OCI-LY1 (cell line): ENCODE measurements at regions not wholly inside any gene's neighbourhood (a gene's known extent, or its start where the extent isn't known, plus 50 kb on each side); places are given as distances from the start of the nearest gene placed in this dataset.

ENCODE experiments used
- EZH2 ChIP-seq: fragments of 200-600 bp; sonication (generic), shearing (Covaris generic); IDR thresholded peaks from 2 replicates; pipeline ENCODE4 v1.8.0; 2017; ENCODE audit warnings: borderline replicate concordance, mixed run types, mild to moderate bottlenecking, antibody characterized with exemption, low read length, moderate library complexity, mixed read lengths
- TF ChIP-seq, protein P1 (sequence below): fragments of 200-600 bp; sonication (generic), shearing (Covaris generic); IDR thresholded peaks from 2 replicates; pipeline ENCODE4 v1.5.1; 2017; ENCODE audit warnings: mild to moderate bottlenecking, antibody characterized with exemption, low read length, moderate library complexity, mixed read lengths

DNA sequence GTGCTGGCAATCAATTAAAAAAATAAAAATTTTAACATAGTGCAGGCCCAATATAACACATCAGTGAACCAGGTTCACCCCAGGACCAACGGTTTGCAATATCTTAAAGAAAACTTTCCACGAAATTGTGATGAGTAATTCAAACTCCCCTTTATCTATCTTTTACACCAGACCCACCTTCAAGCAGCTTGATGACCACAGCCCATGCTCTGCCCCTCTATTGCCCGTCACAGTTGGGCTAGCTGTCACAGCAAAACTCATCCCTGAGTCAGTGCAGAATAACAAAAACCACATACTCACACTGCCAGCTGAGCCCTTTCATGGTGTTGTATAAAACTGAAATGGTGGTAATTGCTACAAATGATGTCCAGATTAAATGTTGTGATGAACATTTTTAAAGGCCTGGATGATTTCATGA, 112.5 kb upstream of the CREB1 start:
- TF ChIP-seq, protein P1, sequence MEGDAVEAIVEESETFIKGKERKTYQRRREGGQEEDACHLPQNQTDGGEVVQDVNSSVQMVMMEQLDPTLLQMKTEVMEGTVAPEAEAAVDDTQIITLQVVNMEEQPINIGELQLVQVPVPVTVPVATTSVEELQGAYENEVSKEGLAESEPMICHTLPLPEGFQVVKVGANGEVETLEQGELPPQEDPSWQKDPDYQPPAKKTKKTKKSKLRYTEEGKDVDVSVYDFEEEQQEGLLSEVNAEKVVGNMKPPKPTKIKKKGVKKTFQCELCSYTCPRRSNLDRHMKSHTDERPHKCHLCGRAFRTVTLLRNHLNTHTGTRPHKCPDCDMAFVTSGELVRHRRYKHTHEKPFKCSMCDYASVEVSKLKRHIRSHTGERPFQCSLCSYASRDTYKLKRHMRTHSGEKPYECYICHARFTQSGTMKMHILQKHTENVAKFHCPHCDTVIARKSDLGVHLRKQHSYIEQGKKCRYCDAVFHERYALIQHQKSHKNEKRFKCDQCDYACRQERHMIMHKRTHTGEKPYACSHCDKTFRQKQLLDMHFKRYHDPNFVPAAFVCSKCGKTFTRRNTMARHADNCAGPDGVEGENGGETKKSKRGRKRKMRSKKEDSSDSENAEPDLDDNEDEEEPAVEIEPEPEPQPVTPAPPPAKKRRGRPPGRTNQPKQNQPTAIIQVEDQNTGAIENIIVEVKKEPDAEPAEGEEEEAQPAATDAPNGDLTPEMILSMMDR, result no peak
- no peak for TF ChIP-seq EZH2
